Esophagus squamous epithelium (tissue), 4 donors: ENCODE measurements at regions not wholly inside any gene's neighbourhood (a gene's known extent, or its start where the extent isn't known, plus 50 kb on each side); places are given as distances from the start of the nearest gene placed in this dataset.

Source experiments
- CTCF ChIP-seq, 6 experiments: fragments of 450-650 bp in 4 of 6; fragments of 200-600 bp in 2 of 6; sonication (generic) in 2 of 6; IDR thresholded peaks; one replicate each; pipeline ENCODE4 v1.5.1; 2016 to 2019; ENCODE audit warnings: antibody characterized with exemption in 6 of 6, mild to moderate bottlenecking in 4 of 6, moderate library complexity in 4 of 6
- POLR2A ChIP-seq, 4 donors: fragments of 450-650 bp; IDR thresholded peaks; one replicate each; pipeline ENCODE4 v1.6.1; 2017; ENCODE audit warnings: antibody characterized with exemption in 4 of 4, mild to moderate bottlenecking in 4 of 4, moderate library complexity in 3 of 4

- no peak for TF ChIP-seq POLR2A (IDR thresholded peaks at IDR 0.05)
- TF ChIP-seq CTCF (IDR thresholded peaks at IDR 0.05): no peak
These were observed 52.7 kb upstream of the ANXA10 start for GRCh38 chr4:168039593-168039992.
